ENCODE measurements at regions not wholly inside any gene's neighbourhood (a gene's known extent, or its start where the extent isn't known, plus 50 kb on each side); places are given as distances from the start of the nearest gene placed in this dataset.

- in situ Hi-C loops (cut with MboI) = no loop called here
- no peak overlapping the region for H3K27ac ChIP-seq (ENCODE audit: extremely low read depth, low read depth, low read length)
- WGBS (ENCODE audit: insufficient coverage, low coverage, missing lambda C conversion rate) = 51% methylated on average over 4 of the region's 4 CpGs
- ATAC-seq (peak; percentile 33), DNase-seq (ENCODE audit: extremely low read depth in 1 of 4, low spot score in 3 of 4) (no peak), FAIRE-seq (no peak)
- no peaks in the 10 kb centered on the region for H3K9me1 ChIP-seq (ENCODE audit: control insufficient read depth, insufficient read depth, low read length)
- H4K20me1 ChIP-seq (replicated peaks; ENCODE audit: control insufficient read depth, insufficient read depth, low read length) = no peaks in the 10 kb centered on the region
- H3K27me3 ChIP-seq (ENCODE audit: control insufficient read depth in 2 of 2, insufficient read depth in 2 of 2, low read length in 2 of 2) = no peaks in the 10 kb centered on the region
- BruUV-seq (replicated peaks) = no TSS peak
- H3K9me3 ChIP-seq (replicated peaks; ENCODE audit: control insufficient read depth, insufficient read depth, low read depth, low read length) = no peaks in the 10 kb centered on the region
- no peak overlapping the region for H3K4me3 ChIP-seq
- no peaks in the 10 kb centered on the region for H3K79me2 ChIP-seq (ENCODE audit: control insufficient read depth, insufficient read depth, low read length)
- intact Hi-C loops (cut with micrococcal nuclease) = no loop called here
- no peaks in the 10 kb centered on the region for H3K4me1 ChIP-seq (replicated peaks in 1 of 2; ENCODE audit: control insufficient read depth in 2 of 2, insufficient read depth in 2 of 2, low read length in 2 of 2)
- no peak overlapping the region for H3K9ac ChIP-seq (ENCODE audit: insufficient read depth in 1 of 2, low read depth in 2 of 2, low read length in 2 of 2)
- H3K36me3 ChIP-seq (ENCODE audit: control insufficient read depth, insufficient read depth, low read length) = peaks cover 15% of the 10 kb centered on the region; the same call in 1 of the 3 replicates
- H3K4me2 ChIP-seq (ENCODE audit: insufficient read depth, low read length) = no peak overlapping the region
- ChIA-PET POLR2A (no interaction called here), CTCF (ENCODE audit: low intra/inter-chr PET ratio) (no interaction called here)
- no peak overlapping the region for H2AFZ ChIP-seq (ENCODE audit: low read depth, low read length)
- no peak for TF ChIP-seq ZNF551 (CRISPR knock-in tag; IDR thresholded peaks at IDR 0.05)
- TF ChIP-seq ZNF609 (CRISPR knock-in tag; IDR thresholded peaks at IDR 0.05; ENCODE audit: borderline replicate concordance) = no peak
- TF ChIP-seq ZNF384 (IDR thresholded peaks at IDR 0.05; ENCODE audit: low read depth, low read length) = no peak
- no peak for TF ChIP-seq SMAD4 (CRISPR knock-in tag; conservative IDR thresholded peaks at IDR 0.05)
- TF ChIP-seq SAFB2 (IDR thresholded peaks at IDR 0.05; ENCODE audit: borderline replicate concordance, low read depth, low read length, severe bottlenecking) = no peak
- no peak for TF ChIP-seq KDM1A (IDR thresholded peaks at IDR 0.05)
- no peak for TF ChIP-seq NKRF (IDR thresholded peaks at IDR 0.05; ENCODE audit: borderline replicate concordance)
- TF ChIP-seq SIN3A (IDR thresholded peaks at IDR 0.05; ENCODE audit: borderline replicate concordance in 2 of 2, control insufficient read depth in 1 of 2, low read depth in 2 of 2, low read length in 2 of 2) = no peak
- no peak for TF ChIP-seq KDM2B (CRISPR knock-in tag; IDR thresholded peaks at IDR 0.05)
- no peak for TF ChIP-seq MBD1 (CRISPR knock-in tag; IDR thresholded peaks at IDR 0.05)
- no peak for TF ChIP-seq ILK (tag; IDR thresholded peaks at IDR 0.05; ENCODE audit: borderline replicate concordance, low read depth)
- no peak for TF ChIP-seq ZNF354B (CRISPR knock-in tag; IDR thresholded peaks at IDR 0.05)
- TF ChIP-seq ETV6 (IDR thresholded peaks at IDR 0.05; ENCODE audit: borderline replicate concordance in 1 of 2, low read depth in 2 of 2, low read length in 1 of 2) = no peak
- TF ChIP-seq ETV6 (CRISPR knock-in tag; IDR thresholded peaks at IDR 0.05; ENCODE audit: borderline replicate concordance) = no peak
- TF ChIP-seq ZNF165 (CRISPR knock-in tag; IDR thresholded peaks at IDR 0.05; ENCODE audit: borderline replicate concordance) = no peak
Observed at GRCh38 chr1:197985351-197985750, 68.2 kb downstream of the LHX9 start.

Data from K562 (cell line).